ENCODE measurements at regions not wholly inside any gene's neighbourhood (a gene's known extent, or its start where the extent isn't known, plus 50 kb on each side); places are given as distances from the start of the nearest gene placed in this dataset.
"Not testable (repeated sequence)": the region's sequence is repeated elsewhere in the genome, so short reads cannot be mapped to it uniquely, and the experiment has no call there.

- DNase-seq = no peak
Measured at GRCh38 chr5:164145458-164145857, 640.0 kb downstream of the MAT2B start.

- DNase-seq = no peak
Measured at GRCh38 chr5:164146223-164146622, 640.8 kb downstream of the MAT2B start.

GRCh38 chr5:164148292-164148691 lies 642.9 kb downstream of the MAT2B start:
- DNase-seq = no peak

GRCh38 chr5:164152539-164152938 lies 647.1 kb downstream of the MAT2B start:
- DNase-seq = not testable (repeated sequence)

GRCh38 chr5:164153469-164154172 lies 648.2 kb downstream of the MAT2B start:
- DNase-seq = no peak

GRCh38 chr5:164170814-164171213 lies 665.4 kb downstream of the MAT2B start:
- no peak for DNase-seq

GRCh38 chr5:164175083-164175482 lies 669.7 kb downstream of the MAT2B start:
- DNase-seq = no peak

GRCh38 chr5:164179406-164179805 lies 674.0 kb downstream of the MAT2B start:
- DNase-seq = no peak

- DNase-seq = no peak
Measured at GRCh38 chr5:164181604-164182003, 676.2 kb downstream of the MAT2B start.

- no peak for DNase-seq
Measured at GRCh38 chr5:164184158-164184557, 678.7 kb downstream of the MAT2B start.

GRCh38 chr5:164185000-164185399 lies 679.6 kb downstream of the MAT2B start:
- no peak for DNase-seq

- no peak for DNase-seq
Measured at GRCh38 chr5:164186550-164186949, 681.1 kb downstream of the MAT2B start.

GRCh38 chr5:164187785-164188184 lies 682.4 kb downstream of the MAT2B start:
- DNase-seq = no peak

- DNase-seq = no peak
Measured at GRCh38 chr5:164188733-164189148, 683.3 kb downstream of the MAT2B start.

GRCh38 chr5:164191240-164191639 lies 685.8 kb downstream of the MAT2B start:
- no peak for DNase-seq

GRCh38 chr5:164202338-164202737 lies 696.9 kb downstream of the MAT2B start:
- no peak for DNase-seq

GRCh38 chr5:164203581-164204225 lies 698.3 kb downstream of the MAT2B start:
- DNase-seq = no peak

GRCh38 chr5:164204338-164204946 lies 699.0 kb downstream of the MAT2B start:
- DNase-seq = no peak

- no peak for DNase-seq
Measured at GRCh38 chr5:164206196-164206595, 700.8 kb downstream of the MAT2B start.

- DNase-seq = no peak
Measured at GRCh38 chr5:164207646-164208045, 702.2 kb downstream of the MAT2B start.

GRCh38 chr5:164210491-164210890 lies 705.1 kb downstream of the MAT2B start:
- DNase-seq = no peak

GRCh38 chr5:164214698-164215097 lies 709.3 kb downstream of the MAT2B start:
- DNase-seq = no peak

- no peak for DNase-seq
Measured at GRCh38 chr5:164217464-164217863, 712.0 kb downstream of the MAT2B start.

GRCh38 chr5:164220522-164220921 lies 715.1 kb downstream of the MAT2B start:
- no peak for DNase-seq

Measured in CD4-positive, alpha-beta T cell treated with Interleukin-4 for 4 hours (primary cell).